NT2/D1 (cell line): ENCODE measurements at regions not wholly inside any gene's neighbourhood (a gene's known extent, or its start where the extent isn't known, plus 50 kb on each side); places are given as distances from the start of the nearest gene placed in this dataset.
"Not testable (repeated sequence)": the region's sequence is repeated elsewhere in the genome, so short reads cannot be mapped to it uniquely, and the experiment has no call there.

ENCODE experiments used
- DNase-seq: peaks from one replicate; pipeline ENCODE4 v3.0.0-alpha.2; 2011; ENCODE audit warnings: low read depth, low spot score
- H3K27me3 ChIP-seq: 2 replicates; pipeline ENCODE4 v1.6.0; 2011; ENCODE audit warnings: mild to moderate bottlenecking; ENCODE audit not compliant: insufficient read length, insufficient read depth
- H3K36me3 ChIP-seq: 2 replicates; pipeline ENCODE4 v1.6.1; 2011; ENCODE audit warnings: mild to moderate bottlenecking, low read length, mixed read lengths; ENCODE audit not compliant: insufficient read depth, insufficient read length
- H3K4me1 ChIP-seq: 2 replicates; pipeline ENCODE4 v1.5.1; 2011; ENCODE audit not compliant: insufficient read depth, insufficient read length
- H3K4me3 ChIP-seq: 2 replicates; pipeline ENCODE4 v1.5.1; 2011; ENCODE audit warnings: low read depth; ENCODE audit not compliant: insufficient read length
- H3K9ac ChIP-seq: 2 replicates; pipeline ENCODE4 v1.6.0; 2011; ENCODE audit warnings: low read depth; ENCODE audit not compliant: insufficient read length
- H3K9me3 ChIP-seq: 2 replicates; pipeline ENCODE4 v1.5.1; 2011; ENCODE audit warnings: mild to moderate bottlenecking, low read length; ENCODE audit not compliant: insufficient read depth

GRCh38 chr9:40191403-40191802, 835.9 kb downstream of the SPATA31A1 start:
- not testable (repeated sequence) for H3K9ac ChIP-seq, H3K4me3 ChIP-seq, DNase-seq, H3K27me3 ChIP-seq, H3K9me3 ChIP-seq, H3K36me3 ChIP-seq, H3K4me1 ChIP-seq

- not testable (repeated sequence) for DNase-seq, H3K4me3 ChIP-seq, H3K9ac ChIP-seq, H3K4me1 ChIP-seq, H3K9me3 ChIP-seq, H3K27me3 ChIP-seq, H3K36me3 ChIP-seq
Measured at GRCh38 chr9:40192162-40192561, 836.7 kb downstream of the SPATA31A1 start.

- H3K36me3 ChIP-seq, H3K9me3 ChIP-seq, H3K9ac ChIP-seq, DNase-seq, H3K4me1 ChIP-seq, H3K4me3 ChIP-seq, H3K27me3 ChIP-seq: not testable (repeated sequence)
Measured at GRCh38 chr9:40196165-40196714, 840.8 kb downstream of the SPATA31A1 start.

GRCh38 chr9:40196803-40197202, 841.3 kb downstream of the SPATA31A1 start:
- H3K9ac ChIP-seq, H3K4me1 ChIP-seq, H3K4me3 ChIP-seq, DNase-seq, H3K27me3 ChIP-seq, H3K36me3 ChIP-seq, H3K9me3 ChIP-seq: not testable (repeated sequence)

GRCh38 chr9:40221596-40222233, 866.2 kb downstream of the SPATA31A1 start:
- not testable (repeated sequence) for H3K4me1 ChIP-seq, H3K4me3 ChIP-seq, H3K9ac ChIP-seq, H3K27me3 ChIP-seq, DNase-seq, H3K9me3 ChIP-seq, H3K36me3 ChIP-seq

- H3K4me1 ChIP-seq, H3K27me3 ChIP-seq, H3K9me3 ChIP-seq, DNase-seq, H3K9ac ChIP-seq, H3K4me3 ChIP-seq, H3K36me3 ChIP-seq: not testable (repeated sequence)
Measured at GRCh38 chr9:40222617-40223200, 867.2 kb downstream of the SPATA31A1 start.

GRCh38 chr9:40223353-40223752, 867.9 kb downstream of the SPATA31A1 start:
- not testable (repeated sequence) for DNase-seq, H3K27me3 ChIP-seq, H3K9me3 ChIP-seq, H3K4me3 ChIP-seq, H3K9ac ChIP-seq, H3K36me3 ChIP-seq, H3K4me1 ChIP-seq
